ENCODE measurements at regions not wholly inside any gene's neighbourhood (a gene's known extent, or its start where the extent isn't known, plus 50 kb on each side); places are given as distances from the start of the nearest gene placed in this dataset.
A peak's percentile ranks its signal among the peaks of the same experiment; 100 is the strongest.

GRCh38 chr10:10662716-10663408 is 354.8 kb upstream of the CELF2 start:
- no peak for TF ChIP-seq GABPA (IDR thresholded peaks at IDR 0.05; ENCODE audit: low read depth)
- TF ChIP-seq SPI1 (IDR thresholded peaks at IDR 0.05; ENCODE audit: borderline replicate concordance, low read depth) = peak; percentile 36; the same call in 1 of the 2 replicates
- Histone ChIP-seq H3K27me3 (ENCODE audit: insufficient read depth, poor library complexity, severe bottlenecking) (no peaks in the 10 kb centered on the region), H3K27ac (replicated peaks) (no peak overlapping the region), H3K4me3 (replicated peaks; ENCODE audit: insufficient read depth, low read length) (no peak overlapping the region)
- peak in 1 of 2 experiments; percentile 72 for DNase-seq (ENCODE audit: low read depth in 1 of 2, low spot score in 1 of 2)

GRCh38 chr10:10663622-10664021 is 354.1 kb upstream of the CELF2 start:
- Histone ChIP-seq H3K27ac (replicated peaks) (no peak overlapping the region), H3K27me3 (ENCODE audit: insufficient read depth, poor library complexity, severe bottlenecking) (no peaks in the 10 kb centered on the region), H3K4me3 (replicated peaks; ENCODE audit: insufficient read depth, low read length) (no peak overlapping the region)
- DNase-seq (ENCODE audit: low read depth in 1 of 2, low spot score in 1 of 2) = peak in 1 of 2 experiments; percentile 20
- TF ChIP-seq POLR2AphosphoS5 (IDR thresholded peaks at IDR 0.05; ENCODE audit: low read depth) = no peak
- no peak for TF ChIP-seq CTCF (IDR thresholded peaks at IDR 0.05; ENCODE audit: insufficient read depth, low read length)
- no peak for TF ChIP-seq REST (IDR thresholded peaks at IDR 0.05; ENCODE audit: insufficient replicate concordance, low read depth)
- TF ChIP-seq GABPA (IDR thresholded peaks at IDR 0.05; ENCODE audit: low read depth) = no peak
- TF ChIP-seq SPI1 (IDR thresholded peaks at IDR 0.05; ENCODE audit: borderline replicate concordance, low read depth) = no peak

GRCh38 chr10:10665750-10666149 is 351.9 kb upstream of the CELF2 start:
- TF ChIP-seq REST (IDR thresholded peaks at IDR 0.05; ENCODE audit: insufficient replicate concordance, low read depth) (no peak), GABPA (IDR thresholded peaks at IDR 0.05; ENCODE audit: low read depth) (no peak), CTCF (IDR thresholded peaks at IDR 0.05; ENCODE audit: insufficient read depth, low read length) (no peak), POLR2AphosphoS5 (IDR thresholded peaks at IDR 0.05; ENCODE audit: low read depth) (no peak), SPI1 (IDR thresholded peaks at IDR 0.05; ENCODE audit: borderline replicate concordance, low read depth) (no peak)
- Histone ChIP-seq H3K27ac (replicated peaks) (no peak overlapping the region), H3K4me3 (replicated peaks; ENCODE audit: insufficient read depth, low read length) (no peak overlapping the region), H3K27me3 (ENCODE audit: insufficient read depth, poor library complexity, severe bottlenecking) (no peaks in the 10 kb centered on the region)
- DNase-seq (ENCODE audit: low read depth in 1 of 2, low spot score in 1 of 2) = no peak

- H3K27me3 ChIP-seq (ENCODE audit: insufficient read depth, poor library complexity, severe bottlenecking) = no peaks in the 10 kb centered on the region
- H3K4me3 ChIP-seq (replicated peaks; ENCODE audit: insufficient read depth, low read length) = no peak overlapping the region
- no peak for TF ChIP-seq GABPA (IDR thresholded peaks at IDR 0.05; ENCODE audit: low read depth)
- TF ChIP-seq REST (IDR thresholded peaks at IDR 0.05; ENCODE audit: insufficient replicate concordance, low read depth) = no peak
- TF ChIP-seq SPI1 (IDR thresholded peaks at IDR 0.05; ENCODE audit: borderline replicate concordance, low read depth) = no peak
- no peak for TF ChIP-seq CTCF (IDR thresholded peaks at IDR 0.05; ENCODE audit: insufficient read depth, low read length)
- no peak for TF ChIP-seq POLR2AphosphoS5 (IDR thresholded peaks at IDR 0.05; ENCODE audit: low read depth)
- DNase-seq (ENCODE audit: low read depth in 1 of 2, low spot score in 1 of 2) = no peak
- no peak overlapping the region for H3K27ac ChIP-seq (replicated peaks)
These were observed 350.2 kb upstream of the CELF2 start for GRCh38 chr10:10667466-10667865.

Measured in HL-60 (cell line).